Cardiac septum (tissue), 1 donor: ENCODE measurements at regions not wholly inside any gene's neighbourhood (a gene's known extent, or its start where the extent isn't known, plus 50 kb on each side); places are given as distances from the start of the nearest gene placed in this dataset.
"Not testable (repeated sequence)": the region's sequence is repeated elsewhere in the genome, so short reads cannot be mapped to it uniquely, and the experiment has no call there.

ENCODE experiments used
- DNase-seq: peaks from one replicate; pipeline ENCODE4 v3.0.0-alpha.2; 2020; ENCODE audit warnings: low spot score
- intact Hi-C: fragments of 100-400 bp; cut with DNase I; formaldehyde crosslinking; loops from one replicate; pipeline ENCODE4 v1.14.0; 2022
- donor health status: DM: no; HTN: no; CAD: no.

DNA sequence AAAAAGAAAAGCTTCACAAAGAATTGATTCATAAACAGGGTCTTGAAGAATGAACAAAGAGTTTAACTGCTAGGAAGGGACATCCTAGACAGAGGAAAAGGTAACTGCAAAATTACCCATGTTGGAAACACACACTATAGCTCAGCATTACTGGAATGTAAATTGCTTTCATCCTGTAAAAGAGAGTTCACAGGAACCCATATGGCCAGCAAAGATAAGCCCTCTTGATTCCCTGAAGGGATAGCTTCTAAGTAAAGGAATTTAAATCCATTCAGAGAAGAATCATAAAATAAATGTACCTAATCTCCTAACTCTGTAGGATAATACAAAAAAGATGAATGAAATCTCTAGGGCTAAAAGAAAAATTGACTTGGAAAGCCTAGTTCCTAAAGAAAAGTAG lies 107.1 kb upstream of the INTU start:
- no peak for DNase-seq
- intact Hi-C loops, result no loop called here

- intact Hi-C loops, result no loop called here
These were observed 104.5 kb upstream of the INTU start for GRCh38 chr4:127528302-127528701.

GRCh38 chr4:127529879-127530278 lies 102.9 kb upstream of the INTU start:
- DNase-seq, intact Hi-C loops: not testable (repeated sequence)

More at GRCh38 chr4:127528302-127528701, 104.5 kb upstream of the INTU start:
- no peak for DNase-seq

- intact Hi-C loops, result no loop called here
These were observed 99.6 kb upstream of the INTU start for GRCh38 chr4:127533028-127533700.

GRCh38 chr4:127534041-127534825 lies 98.5 kb upstream of the INTU start:
- no peak for DNase-seq
- intact Hi-C loops, result no loop called here

More at GRCh38 chr4:127533028-127533700, 99.6 kb upstream of the INTU start:
- DNase-seq, result no peak

GRCh38 chr4:127538016-127538415 lies 94.7 kb upstream of the INTU start:
- intact Hi-C loops, result no loop called here
- no peak for DNase-seq

DNA sequence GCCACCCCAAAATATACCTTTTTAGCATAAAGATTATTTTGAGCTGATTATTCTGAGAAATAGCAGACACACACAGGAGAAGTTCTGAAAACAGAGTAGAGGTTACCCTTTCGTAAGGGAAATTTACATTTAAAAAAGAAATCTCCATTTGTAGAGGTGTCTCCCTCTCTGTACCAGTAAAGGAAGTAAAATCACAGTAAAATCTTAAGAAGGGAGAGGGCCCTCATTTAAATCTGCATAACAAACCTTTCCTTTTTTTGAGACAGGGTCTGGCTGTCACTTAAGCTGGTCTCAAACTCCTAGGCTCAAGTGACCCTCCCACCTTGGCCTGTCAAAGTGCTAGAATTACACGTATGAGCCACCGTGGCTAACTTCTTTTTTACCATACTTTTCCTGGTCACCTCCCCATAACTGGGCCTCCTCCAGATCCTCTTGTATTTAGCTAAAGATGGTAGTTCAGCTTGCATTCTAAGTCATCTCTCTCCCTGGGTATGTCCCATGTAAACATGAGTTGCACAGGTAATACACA lies 92.2 kb upstream of the INTU start:
- no peak for DNase-seq
- intact Hi-C loops, result no loop called here

DNA sequence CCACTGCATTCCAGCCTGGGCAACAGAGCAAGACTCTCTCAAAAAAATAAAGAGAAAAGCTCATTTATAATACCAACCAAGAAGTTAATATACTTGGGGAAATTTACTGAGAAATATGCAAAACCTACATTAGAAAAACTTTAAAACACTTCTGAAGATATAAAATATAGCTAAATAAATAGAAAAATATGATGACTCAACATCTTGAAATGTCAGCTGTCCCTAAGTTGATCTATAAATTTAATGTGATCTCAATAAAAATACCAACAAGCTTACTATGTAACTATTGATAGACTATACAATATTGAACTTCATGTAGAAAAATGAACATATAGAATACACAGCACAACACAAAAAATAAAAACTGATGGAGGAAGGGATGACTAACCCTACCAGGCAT lies 87.5 kb upstream of the INTU start:
- no peak for DNase-seq
- intact Hi-C loops, result no loop called here

DNA sequence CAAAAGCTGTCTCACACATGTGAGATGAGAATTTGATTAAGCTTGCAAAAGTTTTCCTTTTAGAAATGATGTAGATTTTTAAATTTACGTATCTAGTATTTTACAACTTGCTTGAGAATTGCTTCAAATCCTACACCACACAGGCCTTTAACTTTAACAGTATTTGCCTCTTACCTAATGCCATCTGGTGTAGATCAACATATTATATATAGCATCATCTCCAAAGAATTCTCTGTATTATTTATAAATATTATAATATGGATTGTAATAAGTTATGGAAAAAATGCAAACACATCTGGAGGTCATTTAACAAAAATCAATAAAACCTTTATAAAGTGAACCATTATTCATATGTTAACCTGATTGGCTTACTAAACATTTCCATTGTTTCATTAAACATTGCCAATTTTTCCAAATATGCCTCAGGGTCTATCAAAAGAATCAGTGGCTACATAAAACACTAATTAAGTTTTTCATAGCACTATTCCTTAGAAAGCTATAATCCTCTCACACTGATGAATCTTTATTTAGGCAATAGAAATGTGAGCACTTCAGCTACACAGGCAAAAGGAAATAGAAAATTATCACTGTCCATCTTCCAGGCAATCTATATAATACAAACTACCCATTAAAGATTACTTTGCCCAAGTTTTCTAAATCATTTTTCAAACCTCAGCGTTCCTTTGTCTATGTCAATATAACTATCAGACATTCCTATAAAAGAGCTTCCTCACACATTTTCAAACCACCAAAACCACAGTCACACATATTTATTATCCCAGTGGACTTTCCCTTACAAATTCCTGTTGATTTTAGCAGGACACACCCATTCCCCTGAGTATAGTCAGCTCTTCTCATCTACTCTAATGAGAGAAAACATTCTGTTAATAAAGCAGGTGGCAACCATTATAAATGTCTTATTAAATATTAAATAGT lies 83.5 kb upstream of the INTU start:
- DNase-seq, result no peak
- intact Hi-C loops, result no loop called here

- intact Hi-C loops, result no loop called here
- DNase-seq, result no peak
These were observed 77.7 kb upstream of the INTU start for GRCh38 chr4:127555106-127555505.

DNA sequence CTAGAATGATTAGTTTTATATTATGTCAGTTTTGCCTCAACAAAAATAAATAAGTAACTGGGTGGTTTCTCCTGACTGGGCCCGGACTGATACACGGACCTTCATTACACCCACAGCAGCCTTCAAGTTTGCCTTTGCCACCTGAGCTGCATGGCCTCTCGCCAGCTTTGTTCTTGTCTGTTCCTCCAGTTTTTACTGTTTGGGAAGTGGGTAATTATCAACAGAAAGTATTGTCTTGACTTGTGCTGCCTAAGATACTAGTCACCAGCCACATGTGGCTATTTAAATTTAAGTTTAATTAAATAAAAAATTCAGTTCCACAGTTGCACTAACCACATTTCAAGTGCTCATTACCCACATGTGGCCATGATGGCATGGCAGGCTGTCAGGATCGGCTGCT lies 74.7 kb upstream of the INTU start:
- no peak for DNase-seq

DNA sequence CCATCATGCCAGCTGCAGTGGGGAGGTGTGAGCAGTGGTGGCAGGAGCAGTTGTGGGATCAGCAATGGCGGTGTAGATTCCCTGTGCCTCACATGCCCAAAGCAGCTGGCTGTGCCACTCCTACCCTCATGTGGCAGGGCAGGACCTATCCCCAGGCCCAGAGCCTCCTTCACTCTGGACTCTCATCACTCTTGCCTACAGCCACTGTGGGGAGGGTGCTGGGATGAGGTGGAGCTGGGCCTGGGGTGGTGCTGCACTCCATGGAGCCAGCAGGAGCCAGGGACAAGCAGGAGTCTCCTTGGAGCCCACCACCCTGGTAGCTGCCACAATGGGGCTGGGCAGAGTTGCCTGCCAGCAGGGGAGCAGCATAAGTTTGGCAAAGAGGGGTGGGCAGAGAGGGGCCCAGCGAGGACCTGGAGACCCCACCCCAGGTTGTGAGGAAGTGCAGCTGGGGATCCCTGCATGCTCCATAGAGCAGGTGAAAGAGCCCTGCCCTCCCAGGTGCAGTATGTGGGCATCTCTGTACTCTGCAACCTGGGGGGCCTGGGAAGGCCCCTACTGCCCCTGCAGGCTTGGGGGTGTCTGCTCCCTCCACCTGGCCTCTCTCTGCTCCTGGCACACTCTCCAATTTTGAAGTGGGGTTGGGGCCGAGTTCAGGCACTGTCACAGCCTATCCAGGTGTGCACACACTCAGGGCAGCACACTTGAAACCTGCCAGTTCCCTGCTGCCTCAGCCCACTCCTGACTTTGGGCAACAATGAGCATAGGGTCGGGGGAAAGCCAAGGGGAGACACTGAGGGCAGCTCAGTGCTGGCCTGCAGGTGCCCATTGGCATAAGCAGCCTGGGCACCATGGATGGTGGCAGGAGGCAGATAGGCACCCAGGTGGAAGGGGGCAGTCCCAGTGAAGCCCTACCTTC lies 74.0 kb upstream of the INTU start:
- intact Hi-C loops, result no loop called here

More for the DNA sequence above, 74.7 kb upstream of the INTU start:
- intact Hi-C loops, result no loop called here

GRCh38 chr4:127559981-127560380 lies 72.8 kb upstream of the INTU start:
- intact Hi-C loops, result no loop called here

More for the DNA sequence above, 74.0 kb upstream of the INTU start:
- no peak for DNase-seq

GRCh38 chr4:127560755-127561154 lies 72.0 kb upstream of the INTU start:
- intact Hi-C loops, result no loop called here
- no peak for DNase-seq

More at GRCh38 chr4:127559981-127560380, 72.8 kb upstream of the INTU start:
- DNase-seq, result no peak

DNA sequence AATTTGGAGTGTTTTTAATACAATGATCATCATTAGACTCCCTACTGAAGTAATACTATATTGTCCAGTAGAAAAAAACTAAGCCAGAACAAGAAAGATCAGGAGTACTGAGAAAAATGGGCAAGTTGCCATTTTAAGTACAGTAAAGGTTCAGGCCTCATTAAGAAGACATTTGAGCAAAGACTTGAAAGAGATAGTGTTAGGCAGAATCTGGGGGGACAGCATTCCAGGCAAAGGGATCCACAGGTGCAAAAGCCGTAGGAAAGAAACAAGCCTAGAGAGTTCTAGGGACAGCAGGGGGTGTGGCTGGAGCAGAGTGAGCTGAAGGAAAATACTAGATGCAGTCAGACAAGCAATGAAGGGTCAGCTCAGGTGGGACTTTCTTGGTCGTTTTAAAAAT lies 58.1 kb upstream of the INTU start:
- intact Hi-C loops, result no loop called here
- no peak for DNase-seq

DNA sequence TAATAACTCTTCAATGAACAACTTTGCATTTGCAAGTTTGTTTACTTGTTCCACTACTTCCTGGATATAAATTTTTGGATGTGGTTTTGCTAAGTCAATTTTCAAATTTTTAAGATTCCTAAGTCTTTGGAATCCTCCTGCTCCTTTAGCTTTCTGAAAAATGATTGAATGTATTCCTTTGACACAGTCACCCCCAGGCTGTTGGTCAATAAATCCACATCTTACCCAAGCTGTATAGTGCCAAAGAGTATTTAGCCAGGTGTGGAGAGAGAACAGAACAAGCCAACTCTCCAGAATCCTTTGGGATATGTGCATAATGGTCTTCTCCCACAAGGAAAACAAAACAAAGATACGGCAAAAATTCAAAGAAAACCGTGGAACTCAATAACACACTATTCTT lies 56.9 kb upstream of the INTU start:
- no peak for DNase-seq
- intact Hi-C loops, result no loop called here

GRCh38 chr4:127578491-127578890 lies 54.3 kb upstream of the INTU start:
- intact Hi-C loops, result no loop called here

DNA sequence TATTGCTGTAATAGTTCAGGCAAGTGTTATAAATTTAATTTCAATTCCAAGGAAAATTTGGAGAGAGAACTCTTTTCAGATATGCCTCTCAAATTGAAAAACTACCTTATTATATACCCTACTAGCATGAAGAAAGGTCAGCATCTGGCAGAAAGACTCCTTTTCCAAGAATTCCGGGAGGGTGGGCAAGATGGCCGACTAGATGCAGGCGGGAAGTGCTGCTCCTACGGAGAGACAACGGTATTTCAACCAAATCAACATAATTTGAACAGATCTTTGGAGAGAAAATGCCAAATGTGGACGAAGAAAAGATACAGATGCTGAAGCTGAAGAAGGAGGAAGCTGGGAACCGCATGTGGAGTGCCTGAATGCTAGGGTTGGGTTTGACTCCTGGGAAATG lies 53.8 kb upstream of the INTU start:
- DNase-seq, result no peak
- intact Hi-C loops, result no loop called here

More at GRCh38 chr4:127578491-127578890, 54.3 kb upstream of the INTU start:
- no peak for DNase-seq

DNA sequence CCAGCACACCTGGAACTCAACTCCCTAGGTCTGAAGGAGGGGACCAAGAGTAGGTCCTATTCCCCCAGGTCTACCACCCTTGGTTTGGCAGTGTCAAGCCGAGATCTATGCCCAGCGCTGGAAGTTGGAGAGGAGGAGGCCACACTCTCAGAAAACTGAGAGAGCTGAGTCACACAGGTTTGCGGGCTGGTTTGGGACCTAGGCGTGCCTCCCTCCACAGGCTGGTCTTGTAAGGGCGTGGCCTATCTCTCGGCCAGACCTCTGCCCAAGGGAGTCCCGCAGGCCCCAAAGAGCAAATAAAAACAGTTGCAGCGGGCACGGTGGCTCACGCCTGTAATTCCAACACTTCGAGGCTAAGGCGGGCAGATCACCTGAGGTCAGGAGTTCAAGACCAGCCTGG lies 52.9 kb upstream of the INTU start:
- intact Hi-C loops, result no loop called here
- DNase-seq, result no peak
